GM12891 (cell line): ENCODE measurements at regions not wholly inside any gene's neighbourhood (a gene's known extent, or its start where the extent isn't known, plus 50 kb on each side); places are given as distances from the start of the nearest gene placed in this dataset.

Experiments
- PAX5 ChIP-seq: IDR thresholded peaks from 2 replicates; pipeline ENCODE4 v1.6.1; 2011; ENCODE audit warnings: low read length, moderate library complexity, mild to moderate bottlenecking; ENCODE audit not compliant: insufficient read depth, severe bottlenecking
- POLR2A ChIP-seq: IDR thresholded peaks from 2 replicates; pipeline ENCODE4 v1.6.1; 2011; ENCODE audit warnings: low read depth, low read length, control low read depth
- POLR2AphosphoS5 ChIP-seq: IDR thresholded peaks from 2 replicates; pipeline ENCODE4 v1.6.1; 2011; ENCODE audit warnings: low read depth, low read length, control low read depth
- POU2F2 ChIP-seq: IDR thresholded peaks from 2 replicates; pipeline ENCODE4 v1.6.1; 2011; ENCODE audit warnings: low read depth, mild to moderate bottlenecking, control low read depth, low read length, moderate library complexity
- SPI1 ChIP-seq: IDR thresholded peaks from 2 replicates; pipeline ENCODE4 v1.6.1; 2011; ENCODE audit warnings: low read depth, low read length, control low read depth
- TAF1 ChIP-seq: IDR thresholded peaks from 2 replicates; pipeline ENCODE4 v1.6.1; 2011; ENCODE audit warnings: low read depth, low read length, control low read depth

DNA sequence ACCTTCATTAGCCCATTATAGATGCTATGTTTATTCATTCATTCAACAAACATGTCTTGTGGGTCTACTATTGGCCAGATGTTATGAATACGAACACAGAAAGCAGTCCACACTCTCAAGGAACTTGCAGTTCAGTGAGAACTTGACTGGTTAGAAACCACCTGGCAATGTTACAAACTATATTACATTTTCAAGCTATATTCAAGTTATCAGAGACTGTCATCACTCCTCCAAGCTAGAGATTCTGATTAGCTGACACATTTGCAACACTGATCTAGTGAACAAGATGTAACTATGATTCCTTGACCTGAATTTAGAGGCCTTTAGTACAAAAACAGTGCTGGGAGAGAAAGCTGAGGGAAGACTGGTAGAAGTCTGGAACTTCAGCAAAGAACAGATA lies 170.7 kb upstream of the EEA1 start:
- no peak for TF ChIP-seq POLR2A
- no peak for TF ChIP-seq POLR2AphosphoS5
- no peak for TF ChIP-seq TAF1
- no peak for TF ChIP-seq SPI1
- TF ChIP-seq PAX5: no peak
- no peak for TF ChIP-seq POU2F2
